Endothelial cell (in vitro differentiated cells): ENCODE measurements at regions not wholly inside any gene's neighbourhood (a gene's known extent, or its start where the extent isn't known, plus 50 kb on each side); places are given as distances from the start of the nearest gene placed in this dataset.

Experiments used
- DNase-seq: peaks from one replicate; pipeline ENCODE4 v3.0.0; 2021; ENCODE audit warnings: low spot score
- H3K27ac Mint-ChIP-seq: one replicate; pipeline ENCODE4 v1.8.0; 2021; ENCODE audit warnings: mixed read lengths, inconsistent platforms; ENCODE audit not compliant: unreplicated experiment
- H3K27me3 Mint-ChIP-seq: one replicate; pipeline ENCODE4 v1.8.0; 2021; ENCODE audit warnings: mild to moderate bottlenecking, moderate library complexity, mixed read lengths, inconsistent platforms; ENCODE audit not compliant: unreplicated experiment
- H3K36me3 Mint-ChIP-seq: one replicate; pipeline ENCODE4 v1.8.0; 2021; ENCODE audit warnings: mild to moderate bottlenecking, low read depth, mixed read lengths, inconsistent platforms; ENCODE audit not compliant: unreplicated experiment
- H3K4me1 Mint-ChIP-seq: one replicate; pipeline ENCODE4 v1.8.0; 2021; ENCODE audit warnings: mild to moderate bottlenecking, mixed read lengths, inconsistent platforms; ENCODE audit not compliant: unreplicated experiment
- H3K4me3 Mint-ChIP-seq: one replicate; pipeline ENCODE4 v1.8.0; 2021; ENCODE audit warnings: mild to moderate bottlenecking, mixed read lengths, inconsistent platforms; ENCODE audit not compliant: unreplicated experiment
- H3K9me3 Mint-ChIP-seq: one replicate; pipeline ENCODE4 v1.8.0; 2021; ENCODE audit warnings: mixed read lengths, inconsistent platforms; ENCODE audit not compliant: unreplicated experiment
- TF ChIP-seq, protein P1 (sequence below): fragments of 200-600 bp; sonication (generic); IDR thresholded peaks from one replicate; pipeline ENCODE4 v1.5.0; 2021; ENCODE audit warnings: antibody characterized with exemption; ENCODE audit not compliant: unreplicated experiment

DNA sequence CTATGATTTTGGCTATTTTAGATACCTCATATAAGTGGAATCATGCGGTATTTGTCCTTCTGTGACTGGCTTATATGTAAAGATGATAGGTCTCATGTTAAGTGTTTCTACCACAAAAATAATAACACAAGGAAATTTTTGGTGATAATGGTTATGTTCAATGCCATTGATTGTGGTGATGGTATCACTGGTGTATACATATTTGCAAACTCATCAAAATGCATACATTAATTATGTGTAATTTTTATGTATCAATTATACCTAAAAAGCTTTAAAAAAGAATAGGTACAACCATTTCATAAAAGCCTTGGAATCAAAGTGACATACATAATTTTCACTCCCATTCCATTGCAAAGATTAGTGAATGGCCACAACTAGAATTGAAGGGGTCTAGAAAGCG is 178.3 kb upstream of the FMR1 start:
- no peak overlapping the region for H3K27ac Mint-ChIP-seq
- TF ChIP-seq, protein P1, sequence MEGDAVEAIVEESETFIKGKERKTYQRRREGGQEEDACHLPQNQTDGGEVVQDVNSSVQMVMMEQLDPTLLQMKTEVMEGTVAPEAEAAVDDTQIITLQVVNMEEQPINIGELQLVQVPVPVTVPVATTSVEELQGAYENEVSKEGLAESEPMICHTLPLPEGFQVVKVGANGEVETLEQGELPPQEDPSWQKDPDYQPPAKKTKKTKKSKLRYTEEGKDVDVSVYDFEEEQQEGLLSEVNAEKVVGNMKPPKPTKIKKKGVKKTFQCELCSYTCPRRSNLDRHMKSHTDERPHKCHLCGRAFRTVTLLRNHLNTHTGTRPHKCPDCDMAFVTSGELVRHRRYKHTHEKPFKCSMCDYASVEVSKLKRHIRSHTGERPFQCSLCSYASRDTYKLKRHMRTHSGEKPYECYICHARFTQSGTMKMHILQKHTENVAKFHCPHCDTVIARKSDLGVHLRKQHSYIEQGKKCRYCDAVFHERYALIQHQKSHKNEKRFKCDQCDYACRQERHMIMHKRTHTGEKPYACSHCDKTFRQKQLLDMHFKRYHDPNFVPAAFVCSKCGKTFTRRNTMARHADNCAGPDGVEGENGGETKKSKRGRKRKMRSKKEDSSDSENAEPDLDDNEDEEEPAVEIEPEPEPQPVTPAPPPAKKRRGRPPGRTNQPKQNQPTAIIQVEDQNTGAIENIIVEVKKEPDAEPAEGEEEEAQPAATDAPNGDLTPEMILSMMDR, result no peak
- H3K9me3 Mint-ChIP-seq, result no peaks in the 10 kb centered on the region
- peaks cover 2% of the 10 kb centered on the region for H3K27me3 Mint-ChIP-seq
- no peak for DNase-seq
- no peaks in the 10 kb centered on the region for H3K36me3 Mint-ChIP-seq
- H3K4me1 Mint-ChIP-seq, result no peaks in the 10 kb centered on the region
- no peak overlapping the region for H3K4me3 Mint-ChIP-seq

- no peaks in the 10 kb centered on the region for H3K4me1 Mint-ChIP-seq
- TF ChIP-seq, protein P1, result no peak
- peaks cover 5% of the 10 kb centered on the region for H3K27me3 Mint-ChIP-seq
Observed at GRCh38 chrX:147735364-147735763, 176.4 kb upstream of the FMR1 start.

DNA sequence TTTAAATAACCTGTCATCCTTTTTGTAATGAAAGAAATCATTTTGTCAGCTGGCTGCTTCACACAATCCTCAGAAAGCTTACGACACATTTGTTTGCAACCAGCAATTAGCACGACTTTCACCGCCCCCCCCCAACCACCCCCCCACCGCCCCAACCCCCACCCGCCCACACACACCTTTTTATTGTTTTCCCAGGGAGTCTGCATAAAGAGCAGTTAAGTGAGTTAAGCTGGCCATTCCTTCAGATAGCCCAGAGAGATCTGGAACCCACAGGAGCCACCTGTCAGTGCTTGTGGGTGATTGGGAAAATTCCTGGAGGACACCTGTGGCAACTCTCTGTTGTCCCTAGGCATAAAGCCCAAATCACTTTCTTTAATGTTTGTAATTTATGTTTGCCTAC is 175.7 kb upstream of the FMR1 start:
- no peaks in the 10 kb centered on the region for H3K9me3 Mint-ChIP-seq
- no peaks in the 10 kb centered on the region for H3K36me3 Mint-ChIP-seq
- no peaks in the 10 kb centered on the region for H3K4me1 Mint-ChIP-seq
- no peak overlapping the region for H3K4me3 Mint-ChIP-seq
- DNase-seq, result no peak
- TF ChIP-seq, protein P1, result no peak
- no peak overlapping the region for H3K27ac Mint-ChIP-seq
- peaks cover 5% of the 10 kb centered on the region for H3K27me3 Mint-ChIP-seq

More at GRCh38 chrX:147735364-147735763, 176.4 kb upstream of the FMR1 start:
- Mint-ChIP-seq H3K4me3 (no peak overlapping the region), H3K9me3 (no peaks in the 10 kb centered on the region), H3K27ac (no peak overlapping the region), H3K36me3 (no peaks in the 10 kb centered on the region)
- DNase-seq, result no peak

DNA sequence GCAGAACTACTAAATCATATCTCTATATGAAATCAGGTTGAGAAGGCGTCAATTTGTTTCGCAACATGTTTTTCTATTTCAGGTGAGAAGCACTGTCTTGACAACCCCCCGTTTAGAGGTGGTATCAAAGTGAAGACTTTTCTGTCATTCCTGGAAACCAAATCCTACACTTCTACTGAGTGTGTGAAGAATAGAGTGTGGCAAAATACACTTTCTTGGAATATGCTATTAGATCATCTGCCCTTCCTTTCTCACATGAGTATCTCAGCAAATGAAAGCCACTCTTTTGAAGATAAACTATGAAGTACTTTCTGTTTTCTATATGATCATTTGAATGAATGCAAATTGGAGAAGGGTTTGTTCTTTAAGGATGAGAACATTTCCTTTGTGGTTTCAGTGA is 174.0 kb upstream of the FMR1 start:
- no peak overlapping the region for H3K4me3 Mint-ChIP-seq
- H3K36me3 Mint-ChIP-seq, result no peaks in the 10 kb centered on the region
- H3K9me3 Mint-ChIP-seq, result no peaks in the 10 kb centered on the region
- TF ChIP-seq, protein P1, result no peak
- H3K4me1 Mint-ChIP-seq, result no peaks in the 10 kb centered on the region
- peaks cover 5% of the 10 kb centered on the region for H3K27me3 Mint-ChIP-seq
- no peak overlapping the region for H3K27ac Mint-ChIP-seq
- DNase-seq, result no peak

DNA sequence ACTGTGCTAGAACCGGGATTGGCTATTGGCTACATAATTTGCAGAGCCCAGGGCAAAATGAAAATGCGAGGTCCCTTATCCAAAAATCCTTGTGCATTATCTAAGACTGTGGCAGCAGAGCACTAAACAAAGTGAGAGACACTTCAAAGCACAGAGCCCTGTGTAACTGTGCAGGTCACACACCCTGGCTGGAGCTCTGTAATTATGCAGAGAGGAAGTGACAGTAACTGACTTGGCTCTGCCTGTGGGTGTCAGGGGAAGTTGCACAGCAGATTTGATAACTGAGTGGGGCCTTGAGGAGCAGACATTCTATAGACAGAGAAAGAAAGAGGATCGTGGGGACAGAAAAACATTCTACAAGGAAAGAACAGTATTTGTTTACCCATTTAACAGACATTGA is 173.5 kb upstream of the FMR1 start:
- H3K27me3 Mint-ChIP-seq, result peaks cover 5% of the 10 kb centered on the region
- no peak for DNase-seq
- H3K36me3 Mint-ChIP-seq, result no peaks in the 10 kb centered on the region
- TF ChIP-seq, protein P1, result no peak
- no peak overlapping the region for H3K4me3 Mint-ChIP-seq
- no peaks in the 10 kb centered on the region for H3K9me3 Mint-ChIP-seq
- no peaks in the 10 kb centered on the region for H3K4me1 Mint-ChIP-seq
- H3K27ac Mint-ChIP-seq, result no peak overlapping the region
